Transverse colon (tissue), 4 donors: ENCODE measurements at regions not wholly inside any gene's neighbourhood (a gene's known extent, or its start where the extent isn't known, plus 50 kb on each side); places are given as distances from the start of the nearest gene placed in this dataset.
"Not testable (repeated sequence)": the region's sequence is repeated elsewhere in the genome, so short reads cannot be mapped to it uniquely, and the experiment has no call there.

Source experiments
- CTCF ChIP-seq, 5 experiments: fragments of 200-600 bp in 3 of 5; fragments of 450-650 bp in 2 of 5; sonication (generic) in 3 of 5; IDR thresholded peaks; 1 replicate in 2 of 5; 2 replicates in 3 of 5; pipeline ENCODE4 v1.5.1; 2016 to 2017; ENCODE audit warnings: antibody characterized with exemption in 5 of 5, inconsistent platforms in 3 of 5, mild to moderate bottlenecking in 2 of 5, moderate library complexity in 1 of 5
- EP300 ChIP-seq: sonication (generic); formaldehyde crosslinking; IDR thresholded peaks from one replicate; pipeline ENCODE4 v1.6.1; 2017; ENCODE audit warnings: antibody characterized with exemption, low read depth
- POLR2A ChIP-seq: fragments of 450-650 bp; IDR thresholded peaks from one replicate; pipeline ENCODE4 v1.6.1; 2016; ENCODE audit warnings: antibody characterized with exemption, mild to moderate bottlenecking, moderate library complexity
- POLR2AphosphoS5 ChIP-seq, 3 donors: sonication (generic); formaldehyde crosslinking; IDR thresholded peaks; one replicate each; pipeline ENCODE4 v1.6.1; 2016; ENCODE audit warnings: antibody characterized with exemption in 3 of 3

GRCh38 chr16:88204131-88205110 lies 178.3 kb upstream of the ZNF469 start:
- TF ChIP-seq EP300; CTCF (IDR thresholded peaks at IDR 0.05); POLR2A; POLR2AphosphoS5 (IDR thresholded peaks at IDR 0.05): not testable (repeated sequence)
